GM18909 (cell line): ENCODE measurements at regions not wholly inside any gene's neighbourhood (a gene's known extent, or its start where the extent isn't known, plus 50 kb on each side); places are given as distances from the start of the nearest gene placed in this dataset.

Experiments
- ATAC-seq: cut with Tn5 transposase; IDR thresholded peaks from one replicate; pipeline ENCODE4 v1.9.1; 2021; ENCODE audit warnings: mild to moderate bottlenecking; ENCODE audit not compliant: unreplicated experiment, poor library complexity

GRCh38 chr4:136078976-136079375 is 1453.3 kb downstream of the PCDH18 start:
- ATAC-seq: no peak

GRCh38 chr4:136056748-136057147 is 1475.5 kb downstream of the PCDH18 start:
- no peak for ATAC-seq

GRCh38 chr4:136055360-136055759 is 1476.9 kb downstream of the PCDH18 start:
- no peak for ATAC-seq

- ATAC-seq: no peak
Observed at GRCh38 chr4:136036744-136037143, 1495.5 kb downstream of the PCDH18 start.

GRCh38 chr4:136032391-136032790 is 1499.9 kb downstream of the PCDH18 start:
- ATAC-seq: no peak

- ATAC-seq: no peak
Observed at GRCh38 chr4:136025540-136025939, 1506.8 kb downstream of the PCDH18 start.

- no peak for ATAC-seq
Observed at GRCh38 chr4:136017556-136017955, 1514.7 kb downstream of the PCDH18 start.

GRCh38 chr4:136012220-136012619 is 1520.1 kb downstream of the PCDH18 start:
- no peak for ATAC-seq

- no peak for ATAC-seq
Observed at GRCh38 chr4:136009258-136009832, 1522.9 kb downstream of the PCDH18 start.

- ATAC-seq: no peak
Observed at GRCh38 chr4:136007991-136008390, 1524.3 kb downstream of the PCDH18 start.

- ATAC-seq: no peak
Observed at GRCh38 chr4:136002316-136002715, 1530.0 kb downstream of the PCDH18 start.

GRCh38 chr4:136001791-136002190 is 1530.5 kb downstream of the PCDH18 start:
- no peak for ATAC-seq

- no peak for ATAC-seq
Observed at GRCh38 chr4:136000246-136000645, 1532.0 kb downstream of the PCDH18 start.

GRCh38 chr4:135994360-135994759 is 1537.9 kb downstream of the PCDH18 start:
- no peak for ATAC-seq

- no peak for ATAC-seq
Observed at GRCh38 chr4:135976860-135977259, 1555.4 kb downstream of the PCDH18 start.

- ATAC-seq: no peak
Observed at GRCh38 chr4:135966936-135967335, 1565.4 kb downstream of the PCDH18 start.

- ATAC-seq: no peak
Observed at GRCh38 chr4:135963009-135963408, 1569.3 kb downstream of the PCDH18 start.

GRCh38 chr4:135949931-135950330 is 1582.4 kb downstream of the PCDH18 start:
- no peak for ATAC-seq

GRCh38 chr4:135948797-135949196 is 1583.5 kb downstream of the PCDH18 start:
- no peak for ATAC-seq

GRCh38 chr4:135941671-135942070 is 1590.6 kb downstream of the PCDH18 start:
- no peak for ATAC-seq

GRCh38 chr4:135934026-135934425 is 1598.3 kb downstream of the PCDH18 start:
- no peak for ATAC-seq

GRCh38 chr4:135927651-135928050 is 1604.6 kb downstream of the PCDH18 start:
- no peak for ATAC-seq

GRCh38 chr4:135921081-135921480 is 1611.2 kb downstream of the PCDH18 start:
- ATAC-seq: no peak
